ENCODE measurements at regions not wholly inside any gene's neighbourhood (a gene's known extent, or its start where the extent isn't known, plus 50 kb on each side); places are given as distances from the start of the nearest gene placed in this dataset.
"Not testable (repeated sequence)": the region's sequence is repeated elsewhere in the genome, so short reads cannot be mapped to it uniquely, and the experiment has no call there.

- intact Hi-C loops (cut with micrococcal nuclease; ENCODE audit: unreplicated experiment); H3K27ac ChIP-seq (ENCODE audit: control insufficient read depth, insufficient read depth); CTCF ChIA-PET; BruUV-seq (replicated peaks); H3K79me2 ChIP-seq (ENCODE audit: control insufficient read depth, insufficient read depth, low read length); H3K27me3 ChIP-seq (replicated peaks in 1 of 2; ENCODE audit: control insufficient read depth in 2 of 2, insufficient read depth in 2 of 2, low read length in 1 of 2); SMC1A ChIA-PET (ENCODE audit: uncharacterized antibody, unreplicated experiment); H3K4me3 ChIP-seq; POLR2A ChIA-PET; H3K4me2 ChIP-seq (ENCODE audit: control insufficient read depth, insufficient read depth); ATAC-seq; in situ Hi-C loops (cut with MboI); H3K4me1 ChIP-seq (ENCODE audit: control insufficient read depth, insufficient read depth, low read length); H2AFZ ChIP-seq (ENCODE audit: control insufficient read depth, low read depth, low read length); DNase-seq (ENCODE audit: low read depth, low spot score); RAD21 ChIA-PET (ENCODE audit: unreplicated experiment); H3K36me3 ChIP-seq (ENCODE audit: control insufficient read depth in 2 of 2, insufficient read depth in 2 of 2, low read length in 1 of 2); H3K9ac ChIP-seq (ENCODE audit: control insufficient read depth, insufficient read depth, low read length); H3K9me3 ChIP-seq (replicated peaks; ENCODE audit: control insufficient read depth, insufficient read depth, low read length); H4K20me1 ChIP-seq (ENCODE audit: control insufficient read depth, insufficient read depth); FAIRE-seq: not testable (repeated sequence)
- WGBS (ENCODE audit: insufficient coverage, insufficient replicate concordance, low lambda C conversion rate, missing lambda C conversion rate) = no CpG with 5 or more reads among the region's 3 CpGs
Measured at GRCh38 chr1:149300478-149301218, 174.2 kb upstream of the NBPF19 start.

GRCh38 chr1:149301282-149301681, 173.6 kb upstream of the NBPF19 start:
- 33% methylated on average over 3 of the region's 4 CpGs for WGBS (ENCODE audit: insufficient coverage, insufficient replicate concordance, low lambda C conversion rate, missing lambda C conversion rate)
- FAIRE-seq; H3K9ac ChIP-seq (ENCODE audit: control insufficient read depth, insufficient read depth, low read length); H2AFZ ChIP-seq (ENCODE audit: control insufficient read depth, low read depth, low read length); in situ Hi-C loops (cut with MboI); BruUV-seq (replicated peaks); SMC1A ChIA-PET (ENCODE audit: uncharacterized antibody, unreplicated experiment); POLR2A ChIA-PET; H3K4me1 ChIP-seq (ENCODE audit: control insufficient read depth, insufficient read depth, low read length); H3K27ac ChIP-seq (ENCODE audit: control insufficient read depth, insufficient read depth); H3K27me3 ChIP-seq (replicated peaks in 1 of 2; ENCODE audit: control insufficient read depth in 2 of 2, insufficient read depth in 2 of 2, low read length in 1 of 2); intact Hi-C loops (cut with micrococcal nuclease; ENCODE audit: unreplicated experiment); CTCF ChIA-PET; H3K4me2 ChIP-seq (ENCODE audit: control insufficient read depth, insufficient read depth); H4K20me1 ChIP-seq (ENCODE audit: control insufficient read depth, insufficient read depth); ATAC-seq; RAD21 ChIA-PET (ENCODE audit: unreplicated experiment); H3K9me3 ChIP-seq (replicated peaks; ENCODE audit: control insufficient read depth, insufficient read depth, low read length); DNase-seq (ENCODE audit: low read depth, low spot score); H3K4me3 ChIP-seq; H3K79me2 ChIP-seq (ENCODE audit: control insufficient read depth, insufficient read depth, low read length); H3K36me3 ChIP-seq (ENCODE audit: control insufficient read depth in 2 of 2, insufficient read depth in 2 of 2, low read length in 1 of 2): not testable (repeated sequence)

GRCh38 chr1:149304796-149305195, 170.0 kb upstream of the NBPF19 start:
- RAD21 ChIA-PET (ENCODE audit: unreplicated experiment); H3K79me2 ChIP-seq (ENCODE audit: control insufficient read depth, insufficient read depth, low read length); H3K4me1 ChIP-seq (ENCODE audit: control insufficient read depth, insufficient read depth, low read length); H3K36me3 ChIP-seq (ENCODE audit: control insufficient read depth in 2 of 2, insufficient read depth in 2 of 2, low read length in 1 of 2); CTCF ChIA-PET; H3K9ac ChIP-seq (ENCODE audit: control insufficient read depth, insufficient read depth, low read length); H2AFZ ChIP-seq (ENCODE audit: control insufficient read depth, low read depth, low read length); H3K9me3 ChIP-seq (replicated peaks; ENCODE audit: control insufficient read depth, insufficient read depth, low read length); H4K20me1 ChIP-seq (ENCODE audit: control insufficient read depth, insufficient read depth); FAIRE-seq; BruUV-seq (replicated peaks); H3K4me3 ChIP-seq; H3K27me3 ChIP-seq (replicated peaks in 1 of 2; ENCODE audit: control insufficient read depth in 2 of 2, insufficient read depth in 2 of 2, low read length in 1 of 2); in situ Hi-C loops (cut with MboI); SMC1A ChIA-PET (ENCODE audit: uncharacterized antibody, unreplicated experiment); intact Hi-C loops (cut with micrococcal nuclease; ENCODE audit: unreplicated experiment); DNase-seq (ENCODE audit: low read depth, low spot score); H3K27ac ChIP-seq (ENCODE audit: control insufficient read depth, insufficient read depth); H3K4me2 ChIP-seq (ENCODE audit: control insufficient read depth, insufficient read depth); POLR2A ChIA-PET: not testable (repeated sequence)
- no CpG with 5 or more reads among the region's 2 CpGs for WGBS (ENCODE audit: insufficient coverage, insufficient replicate concordance, low lambda C conversion rate, missing lambda C conversion rate)
- ATAC-seq = peak; percentile 90

GRCh38 chr1:149307640-149308039, 167.2 kb upstream of the NBPF19 start:
- H3K4me3 ChIP-seq; intact Hi-C loops (cut with micrococcal nuclease; ENCODE audit: unreplicated experiment); CTCF ChIA-PET; SMC1A ChIA-PET (ENCODE audit: uncharacterized antibody, unreplicated experiment); RAD21 ChIA-PET (ENCODE audit: unreplicated experiment); FAIRE-seq; H3K9me3 ChIP-seq (replicated peaks; ENCODE audit: control insufficient read depth, insufficient read depth, low read length); H2AFZ ChIP-seq (ENCODE audit: control insufficient read depth, low read depth, low read length); H3K79me2 ChIP-seq (ENCODE audit: control insufficient read depth, insufficient read depth, low read length); H3K4me2 ChIP-seq (ENCODE audit: control insufficient read depth, insufficient read depth); POLR2A ChIA-PET; in situ Hi-C loops (cut with MboI); DNase-seq (ENCODE audit: low read depth, low spot score); H3K36me3 ChIP-seq (ENCODE audit: control insufficient read depth in 2 of 2, insufficient read depth in 2 of 2, low read length in 1 of 2); H4K20me1 ChIP-seq (ENCODE audit: control insufficient read depth, insufficient read depth); BruUV-seq (replicated peaks); H3K27me3 ChIP-seq (replicated peaks in 1 of 2; ENCODE audit: control insufficient read depth in 2 of 2, insufficient read depth in 2 of 2, low read length in 1 of 2); H3K4me1 ChIP-seq (ENCODE audit: control insufficient read depth, insufficient read depth, low read length); ATAC-seq; H3K27ac ChIP-seq (ENCODE audit: control insufficient read depth, insufficient read depth); H3K9ac ChIP-seq (ENCODE audit: control insufficient read depth, insufficient read depth, low read length): not testable (repeated sequence)
- 0% methylated on average over 2 of the region's 8 CpGs for WGBS (ENCODE audit: insufficient coverage, insufficient replicate concordance, low lambda C conversion rate, missing lambda C conversion rate)

All from GM12878 (cell line).